Trophoblast cell (in vitro differentiated cells and primary cell): ENCODE measurements at regions not wholly inside any gene's neighbourhood (a gene's known extent, or its start where the extent isn't known, plus 50 kb on each side); places are given as distances from the start of the nearest gene placed in this dataset.

ENCODE experiments used
- DNase-seq, 2 donors: peaks; one replicate each; pipeline ENCODE4 v3.0.0-alpha.2; 2016
- H2AFZ ChIP-seq: 2 replicates; pipeline ENCODE4 v1.6.1; 2013; ENCODE audit warnings: low read length, moderate library complexity, mild to moderate bottlenecking; ENCODE audit not compliant: insufficient read depth, poor library complexity
- H2AK5ac ChIP-seq: 2 replicates; pipeline ENCODE4 v1.6.1; 2013; ENCODE audit warnings: mild to moderate bottlenecking, low read length
- H2BK120ac ChIP-seq: 2 replicates; pipeline ENCODE4 v1.6.1; 2013; ENCODE audit warnings: low read length, mild to moderate bottlenecking, moderate library complexity; ENCODE audit not compliant: insufficient read depth, poor library complexity
- H2BK12ac ChIP-seq: 2 replicates; pipeline ENCODE4 v1.6.1; 2013; ENCODE audit warnings: mild to moderate bottlenecking, low read length, moderate library complexity
- H2BK5ac ChIP-seq: 2 replicates; pipeline ENCODE4 v1.6.1; 2013; ENCODE audit warnings: low read length, low read depth, moderate library complexity, mild to moderate bottlenecking; ENCODE audit not compliant: poor library complexity
- H3K14ac ChIP-seq: 2 replicates; pipeline ENCODE4 v1.6.1; 2013; ENCODE audit warnings: mild to moderate bottlenecking, low read length
- H3K18ac ChIP-seq: 2 replicates; pipeline ENCODE4 v1.6.1; 2013; ENCODE audit warnings: mild to moderate bottlenecking, low read length
- H3K23ac ChIP-seq: 2 replicates; pipeline ENCODE4 v1.6.1; 2013; ENCODE audit warnings: low read length
- H3K27ac ChIP-seq: 2 replicates; pipeline ENCODE4 v1.5.1; 2013; ENCODE audit warnings: low read depth, mild to moderate bottlenecking, inconsistent platforms, low read length, moderate library complexity
- H3K27me3 ChIP-seq: 2 replicates; pipeline ENCODE4 v1.6.1; 2013; ENCODE audit warnings: inconsistent platforms, mild to moderate bottlenecking, low read length, moderate library complexity; ENCODE audit not compliant: insufficient read depth
- H3K36me3 ChIP-seq, 2 experiments: 1 replicate in 1 of 2; 2 replicates in 1 of 2; pipeline ENCODE4 v1.6.1; 2013; ENCODE audit warnings: low read length in 2 of 2, mild to moderate bottlenecking in 2 of 2, moderate library complexity in 1 of 2; ENCODE audit not compliant: insufficient read depth in 2 of 2, control insufficient read depth in 1 of 2
- H3K4ac ChIP-seq: 2 replicates; pipeline ENCODE4 v1.6.1; 2013; ENCODE audit warnings: low read depth, mild to moderate bottlenecking, low read length, moderate library complexity
- H3K4me1 ChIP-seq, 2 experiments: 1 replicate in 1 of 2; 2 replicates in 1 of 2; pipeline ENCODE4 v1.6.1; 2013; ENCODE audit warnings: low read length in 2 of 2, mild to moderate bottlenecking in 2 of 2, moderate library complexity in 1 of 2; ENCODE audit not compliant: insufficient read depth in 2 of 2, control insufficient read depth in 1 of 2
- H3K4me2 ChIP-seq: 2 replicates; pipeline ENCODE4 v1.6.1; 2013; ENCODE audit warnings: inconsistent platforms, mild to moderate bottlenecking, low read length, moderate library complexity
- H3K4me3 ChIP-seq: 2 replicates; pipeline ENCODE4 v1.5.1; 2013; ENCODE audit warnings: mild to moderate bottlenecking, low read depth, low read length, inconsistent platforms
- H3K79me1 ChIP-seq: one replicate; pipeline ENCODE4 v1.6.1; 2013; ENCODE audit warnings: low read length
- H3K79me2 ChIP-seq: 2 replicates; pipeline ENCODE4 v1.6.1; 2013; ENCODE audit warnings: low read length, mild to moderate bottlenecking; ENCODE audit not compliant: control insufficient read depth, insufficient read depth, poor library complexity
- H3K9ac ChIP-seq: 2 replicates; pipeline ENCODE4 v1.6.1; 2013; ENCODE audit warnings: mild to moderate bottlenecking, low read length
- H3K9me3 ChIP-seq: 2 replicates; pipeline ENCODE4 v1.6.1; 2013; ENCODE audit warnings: low read depth, mild to moderate bottlenecking, control low read depth, inconsistent platforms, low read length; ENCODE audit not compliant: insufficient read depth
- H4K12ac ChIP-seq: 2 replicates; pipeline ENCODE4 v1.6.1; 2013; ENCODE audit warnings: low read depth, mild to moderate bottlenecking, low read length, moderate library complexity
- H4K8ac ChIP-seq: 2 replicates; pipeline ENCODE4 v1.6.1; 2013; ENCODE audit warnings: low read depth, mild to moderate bottlenecking, low read length, moderate library complexity
- H4K91ac ChIP-seq: one replicate; pipeline ENCODE4 v1.6.1; 2013; ENCODE audit warnings: low read depth, mild to moderate bottlenecking, low read length, moderate library complexity
- WGBS: extraction: QIAGEN DNeasy Blood & Tissue Kit; methylation state at CpG from one replicate; pipeline ENCODE4 v1.1.7; 2013; ENCODE audit warnings: missing lambda C conversion rate; ENCODE audit not compliant: insufficient read length, insufficient coverage; ENCODE audit errors: extremely low coverage; 5-methylcytosine and 5-hydroxymethylcytosine counted together

DNA sequence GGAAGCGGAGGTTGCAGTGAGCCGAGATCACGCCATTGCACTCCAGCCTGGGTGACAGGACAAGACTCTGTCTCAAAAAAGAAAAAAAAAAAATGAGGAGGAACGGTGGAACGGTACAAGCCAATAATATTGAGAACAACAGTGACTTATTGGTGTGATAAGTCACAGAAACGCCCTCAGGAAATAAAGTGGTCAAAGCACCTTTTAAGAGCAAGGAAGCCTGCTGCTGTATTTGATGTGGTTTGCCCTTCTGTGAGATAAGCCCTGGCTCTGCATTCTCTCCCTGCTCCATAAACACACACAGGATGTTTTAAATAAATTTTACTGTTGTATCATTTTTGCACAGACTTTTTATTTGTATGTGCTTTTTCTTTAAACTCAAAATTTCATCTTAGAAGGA, 269.9 kb upstream of the MSX2 start:
- H3K4me2 ChIP-seq: no peak overlapping the region
- no CpG with 5 or more reads among the region's 6 CpGs for WGBS

DNA sequence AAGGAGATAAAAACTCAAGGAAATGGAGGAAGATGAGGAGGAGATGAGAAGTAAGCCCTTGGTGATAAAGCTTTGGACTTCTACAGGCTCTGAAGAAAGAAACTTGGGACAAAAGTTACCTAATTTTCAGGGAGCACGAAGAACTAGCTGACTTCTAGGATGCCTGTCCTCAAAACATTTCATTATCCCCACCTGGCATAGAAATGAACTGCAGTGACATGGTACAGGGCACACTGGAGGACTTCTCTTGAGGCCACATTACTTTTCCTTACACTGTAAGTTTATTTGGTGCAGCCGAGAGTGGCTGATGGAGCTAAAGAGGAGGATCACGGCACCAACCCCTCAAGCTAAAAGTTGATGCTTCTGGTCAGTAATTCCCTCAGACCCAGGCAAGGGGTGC, 269.5 kb upstream of the MSX2 start:
- Histone ChIP-seq H3K18ac (no peak overlapping the region), H2AK5ac (no peak overlapping the region), H3K23ac (no peak overlapping the region), H3K79me1 (peaks cover 35% of the 10 kb centered on the region), H3K4me3 (no peak overlapping the region), H3K79me2 (peaks cover 6% of the 10 kb centered on the region), H3K27me3 (no peaks in the 10 kb centered on the region), H3K36me3 (peaks cover 0 to 2% of the 10 kb centered on the region in 2 experiments), H3K27ac (peak overlapping the region; percentile 79), H2AFZ (no peak overlapping the region), H2BK5ac (peak overlapping the region; percentile 90), H3K4me1 (peaks cover 15 to 35% of the 10 kb centered on the region in 2 experiments), H3K14ac (peak overlapping the region; percentile 59), H2BK120ac (peak overlapping the region; percentile 72), H3K9me3 (no peaks in the 10 kb centered on the region), H3K4me2 (peak overlapping the region; percentile 1), H4K91ac (peak overlapping the region; percentile 68), H4K8ac (peak overlapping the region; percentile 71), H3K4ac (peak overlapping the region; percentile 0), H3K9ac (no peak overlapping the region), H4K12ac (no peak overlapping the region), H2BK12ac (peak overlapping the region; percentile 98)
- WGBS: no CpG with 5 or more reads among the region's 3 CpGs
- DNase-seq: no peak

More for the DNA sequence above, 269.9 kb upstream of the MSX2 start:
- Histone ChIP-seq H3K4ac (no peak overlapping the region), H3K27ac (peak overlapping the region; percentile 84), H2AFZ (no peak overlapping the region), H2BK5ac (no peak overlapping the region), H2AK5ac (no peak overlapping the region), H3K79me1 (peaks cover 33% of the 10 kb centered on the region), H2BK120ac (peak overlapping the region; percentile 96), H4K8ac (peak overlapping the region; percentile 75), H3K4me3 (no peak overlapping the region), H3K9ac (no peak overlapping the region), H3K23ac (no peak overlapping the region), H3K27me3 (no peaks in the 10 kb centered on the region), H3K79me2 (peaks cover 4% of the 10 kb centered on the region), H4K12ac (no peak overlapping the region), H3K9me3 (no peaks in the 10 kb centered on the region), H2BK12ac (peak overlapping the region; percentile 90), H3K36me3 (peaks cover 0 to 2% of the 10 kb centered on the region in 2 experiments), H3K14ac (no peak overlapping the region), H3K4me1 (peaks cover 12 to 30% of the 10 kb centered on the region in 2 experiments), H4K91ac (peak overlapping the region; percentile 84), H3K18ac (no peak overlapping the region)
- no peak for DNase-seq

DNA sequence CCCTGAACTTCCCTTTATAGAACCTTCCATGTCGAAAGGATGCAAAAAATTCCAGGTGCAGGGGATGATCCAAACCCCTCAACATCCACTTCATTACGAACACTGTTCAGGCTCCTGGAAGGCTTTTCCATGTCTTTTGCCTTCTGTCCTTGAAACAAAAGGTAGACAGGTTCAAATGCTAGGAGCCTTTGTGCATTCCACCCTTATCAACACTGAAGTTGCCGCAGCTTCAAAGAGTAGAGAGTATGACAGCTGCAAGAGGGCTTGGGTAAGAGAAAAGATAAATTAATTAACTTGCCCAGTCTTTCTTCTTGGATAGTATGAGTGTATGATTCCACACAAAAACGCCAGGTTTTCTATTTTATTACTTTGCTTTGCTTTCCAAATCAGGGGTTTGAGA, 269.1 kb upstream of the MSX2 start:
- H3K27ac ChIP-seq: peak overlapping the region; percentile 79
- H2BK12ac ChIP-seq: peak overlapping the region; percentile 98
- H3K9me3 ChIP-seq: no peaks in the 10 kb centered on the region
- H3K18ac ChIP-seq: no peak overlapping the region
- H2AK5ac ChIP-seq: no peak overlapping the region
- no peak overlapping the region for H4K8ac ChIP-seq
- H2BK5ac ChIP-seq: peak overlapping the region; percentile 90
- no peak overlapping the region for H2AFZ ChIP-seq
- H3K9ac ChIP-seq: no peak overlapping the region
- H3K14ac ChIP-seq: peak overlapping the region; percentile 59
- WGBS: no CpG with 5 or more reads among the region's 4 CpGs
- DNase-seq: peak in 1 of 2 donors; percentile 64
- H3K79me1 ChIP-seq: peaks cover 38% of the 10 kb centered on the region
- peaks cover 0 to 2% of the 10 kb centered on the region in 2 experiments for H3K36me3 ChIP-seq
- peaks cover 18 to 38% of the 10 kb centered on the region in 2 experiments for H3K4me1 ChIP-seq
- H3K79me2 ChIP-seq: peaks cover 8% of the 10 kb centered on the region
- peak overlapping the region; percentile 1 for H3K4me2 ChIP-seq
- H2BK120ac ChIP-seq: peak overlapping the region; percentile 72
- no peak overlapping the region for H3K4ac ChIP-seq
- no peak overlapping the region for H3K4me3 ChIP-seq
- H4K12ac ChIP-seq: no peak overlapping the region
- H3K23ac ChIP-seq: no peak overlapping the region
- H4K91ac ChIP-seq: peak overlapping the region; percentile 68
- no peaks in the 10 kb centered on the region for H3K27me3 ChIP-seq

DNA sequence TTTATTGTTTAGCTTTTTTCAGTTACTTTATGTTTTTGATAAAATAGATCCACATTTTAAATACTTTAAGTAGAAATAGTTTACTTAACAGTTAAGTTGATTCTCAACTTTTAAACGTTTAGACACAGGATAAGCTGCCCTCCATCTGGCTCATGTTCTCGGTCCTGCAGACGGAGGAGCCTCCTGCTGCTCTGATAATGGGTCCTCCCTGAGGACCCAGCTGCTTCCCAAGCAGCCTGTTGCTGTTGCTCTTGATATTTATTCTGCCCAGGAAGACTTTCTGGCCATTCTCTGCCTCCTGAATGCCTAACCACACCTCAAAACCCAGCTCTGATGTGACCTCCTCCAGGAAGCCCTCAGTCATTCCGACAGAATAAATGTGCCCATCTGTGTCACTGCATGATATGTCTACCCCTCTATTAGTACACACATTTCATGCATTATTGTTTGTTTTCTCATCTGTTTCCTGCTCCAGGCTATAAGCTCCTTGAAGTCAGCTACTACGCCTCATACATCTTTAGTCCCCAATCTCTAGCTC, 267.2 kb upstream of the MSX2 start:
- no peak overlapping the region for H3K23ac ChIP-seq
- H4K91ac ChIP-seq: peak overlapping the region; percentile 93
- DNase-seq: peak in 1 of 2 donors; percentile 37
- peaks cover 0 to 2% of the 10 kb centered on the region in 2 experiments for H3K36me3 ChIP-seq
- no CpG with 5 or more reads among the region's 5 CpGs for WGBS
- no peaks in the 10 kb centered on the region for H3K9me3 ChIP-seq
- peak overlapping the region; percentile 93 for H2BK120ac ChIP-seq
- peaks cover 53% of the 10 kb centered on the region for H3K79me1 ChIP-seq
- H3K18ac ChIP-seq: peak overlapping the region; percentile 60
- peak overlapping the region; percentile 90 for H3K4ac ChIP-seq
- H3K4me2 ChIP-seq: no peak overlapping the region
- peaks cover 11% of the 10 kb centered on the region for H3K79me2 ChIP-seq
- H2BK5ac ChIP-seq: peak overlapping the region; percentile 68
- peak overlapping the region; percentile 69 for H4K8ac ChIP-seq
- H3K4me3 ChIP-seq: no peak overlapping the region
- H2BK12ac ChIP-seq: peak overlapping the region; percentile 91
- peak overlapping the region; percentile 79 for H3K14ac ChIP-seq
- H3K4me1 ChIP-seq: peaks cover 24 to 45% of the 10 kb centered on the region in 2 experiments
- H4K12ac ChIP-seq: no peak overlapping the region
- no peak overlapping the region for H2AFZ ChIP-seq
- H2AK5ac ChIP-seq: peak overlapping the region; percentile 94
- H3K27ac ChIP-seq: no peak overlapping the region
- H3K9ac ChIP-seq: no peak overlapping the region
- no peaks in the 10 kb centered on the region for H3K27me3 ChIP-seq
